Suppressor macrophage treated with lipopolysaccharide for 1 hour (primary cell): ENCODE measurements at regions not wholly inside any gene's neighbourhood (a gene's known extent, or its start where the extent isn't known, plus 50 kb on each side); places are given as distances from the start of the nearest gene placed in this dataset.
"Not testable (repeated sequence)": the region's sequence is repeated elsewhere in the genome, so short reads cannot be mapped to it uniquely, and the experiment has no call there.

ENCODE experiments used
- DNase-seq, 3 donors: peaks; one replicate each; pipeline ENCODE4 v3.0.0-alpha.2; 2020 to 2022

DNA sequence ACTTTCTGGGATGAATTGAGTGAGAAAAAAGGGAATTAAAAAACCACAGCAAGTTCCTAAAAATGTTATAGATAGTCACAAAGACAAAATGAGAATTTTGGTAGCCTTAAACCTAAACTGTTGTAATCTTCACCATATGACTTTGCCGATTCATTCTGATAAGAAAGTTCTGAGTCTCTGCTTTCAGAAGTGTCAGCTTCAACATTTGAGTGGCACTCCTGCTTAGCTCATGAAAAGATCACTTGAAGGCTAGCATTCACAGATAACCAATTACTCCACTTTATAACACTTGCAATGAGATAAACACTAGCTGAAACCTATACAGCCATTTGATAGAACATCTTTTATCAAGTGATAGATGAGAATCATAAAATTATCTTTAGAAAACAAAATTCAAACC lies 288.1 kb upstream of the POU1F1 start:
- DNase-seq = no peak

DNA sequence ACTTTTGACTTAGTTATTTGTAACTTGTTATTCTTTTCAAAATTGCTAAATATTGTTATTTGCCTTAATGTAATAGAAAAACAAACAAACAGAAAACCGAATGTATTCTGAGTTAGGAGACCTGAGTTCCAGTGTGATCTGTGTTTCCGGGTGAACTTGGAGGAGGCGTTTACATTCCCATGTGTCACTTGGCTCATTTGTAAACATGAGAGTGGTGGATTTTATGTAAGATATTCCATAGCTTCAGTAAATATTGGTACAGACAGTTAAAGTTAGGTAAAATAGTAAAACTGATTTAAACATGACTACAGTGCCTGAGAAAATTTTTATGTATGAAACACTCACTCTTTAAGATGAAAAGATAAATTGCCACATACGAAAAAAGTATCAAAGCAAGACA lies 287.3 kb upstream of the POU1F1 start:
- no peak for DNase-seq

DNA sequence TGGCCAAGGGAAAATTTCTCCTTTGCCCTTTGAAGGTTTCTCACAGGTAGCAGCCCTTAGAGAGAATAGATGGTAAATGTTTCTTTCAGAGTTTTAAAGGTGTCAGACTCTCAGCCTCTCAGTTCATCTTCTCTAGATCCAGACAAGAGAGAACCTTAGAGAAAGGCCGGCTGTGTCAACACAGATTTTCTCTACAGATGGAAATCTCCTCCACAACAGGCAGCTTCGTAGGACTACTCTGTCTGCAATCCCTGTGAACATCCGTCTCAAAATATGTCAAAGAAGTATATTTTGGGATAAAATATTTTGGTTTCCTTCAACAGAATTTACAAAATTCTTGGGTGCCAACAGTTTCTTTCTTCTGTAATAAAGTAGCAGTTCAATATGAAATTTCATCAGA lies 282.1 kb upstream of the POU1F1 start:
- no peak for DNase-seq

DNA sequence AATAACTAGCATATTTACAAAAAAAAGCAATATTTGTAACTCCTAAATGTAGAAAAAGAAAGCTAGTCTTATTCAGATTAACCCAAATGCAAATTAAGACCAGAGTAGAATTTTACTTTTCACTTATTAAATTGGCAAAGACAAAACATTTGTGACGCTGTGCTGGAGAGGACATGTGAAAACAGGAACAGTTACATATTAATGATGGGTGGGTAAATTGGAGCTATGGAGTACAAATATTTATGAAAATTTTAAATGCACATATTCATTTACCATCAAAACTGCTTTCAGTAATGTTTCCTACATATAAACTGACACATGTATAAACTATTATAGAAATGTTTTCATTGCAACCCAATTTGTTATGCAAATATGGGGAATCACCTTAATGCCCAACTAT lies 278.9 kb upstream of the POU1F1 start:
- DNase-seq = no peak

DNA sequence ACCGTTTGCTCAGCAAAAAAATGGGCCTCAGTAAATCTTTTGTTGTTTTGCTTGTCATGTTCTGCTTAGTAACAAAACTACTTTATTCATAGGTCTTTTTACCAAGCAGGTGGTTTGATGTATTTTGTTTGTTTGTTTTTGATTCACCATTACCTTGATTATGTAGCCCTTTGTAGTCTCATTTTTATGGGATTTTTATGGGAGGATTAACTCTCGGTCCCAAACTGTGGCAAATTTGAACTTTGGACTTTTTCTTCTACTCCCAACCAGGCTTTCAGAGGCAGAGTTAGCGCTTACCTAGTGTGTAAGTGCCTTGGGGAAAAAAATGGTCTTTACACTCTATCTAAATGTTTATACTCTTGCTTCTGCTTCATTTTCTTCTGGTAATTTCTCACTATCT lies 276.7 kb upstream of the POU1F1 start:
- DNase-seq = no peak

DNA sequence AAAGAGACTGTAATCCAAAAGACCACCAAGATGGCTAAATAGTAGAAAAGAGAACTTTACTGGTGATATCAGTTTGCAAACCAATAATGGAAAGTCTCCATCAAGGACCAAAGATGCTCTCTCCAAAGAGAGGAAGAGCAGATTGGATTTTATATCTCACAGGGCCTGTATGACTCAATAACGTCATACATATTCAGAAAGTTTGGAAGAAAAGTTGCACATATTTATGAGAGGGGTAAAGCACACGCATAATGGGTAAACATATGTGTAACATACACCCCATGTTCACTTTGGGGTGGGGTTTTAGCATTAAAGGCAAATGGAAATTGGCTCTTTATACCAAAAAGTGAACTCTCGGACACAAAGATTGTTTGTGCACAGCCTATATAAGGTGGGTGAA lies 274.5 kb upstream of the POU1F1 start:
- no peak for DNase-seq

DNA sequence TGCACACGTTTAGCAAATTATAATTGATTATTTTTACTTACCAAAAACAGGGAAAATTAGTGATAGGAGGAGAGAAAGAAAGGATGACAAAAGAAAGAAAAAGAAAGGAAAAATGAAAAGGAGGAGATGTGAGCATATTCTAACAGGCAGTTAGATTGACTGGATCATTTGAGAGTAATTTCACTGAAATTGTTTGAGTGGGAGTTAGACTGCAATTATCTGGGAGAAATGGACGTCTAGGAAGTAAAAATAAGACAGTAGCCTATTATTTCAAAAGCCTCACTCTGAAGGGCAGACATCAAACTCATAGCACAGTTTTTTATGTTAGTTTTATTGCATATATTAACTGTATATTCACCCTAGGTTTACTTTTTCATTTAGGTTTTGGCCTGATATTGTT lies 272.8 kb upstream of the POU1F1 start:
- no peak for DNase-seq

DNA sequence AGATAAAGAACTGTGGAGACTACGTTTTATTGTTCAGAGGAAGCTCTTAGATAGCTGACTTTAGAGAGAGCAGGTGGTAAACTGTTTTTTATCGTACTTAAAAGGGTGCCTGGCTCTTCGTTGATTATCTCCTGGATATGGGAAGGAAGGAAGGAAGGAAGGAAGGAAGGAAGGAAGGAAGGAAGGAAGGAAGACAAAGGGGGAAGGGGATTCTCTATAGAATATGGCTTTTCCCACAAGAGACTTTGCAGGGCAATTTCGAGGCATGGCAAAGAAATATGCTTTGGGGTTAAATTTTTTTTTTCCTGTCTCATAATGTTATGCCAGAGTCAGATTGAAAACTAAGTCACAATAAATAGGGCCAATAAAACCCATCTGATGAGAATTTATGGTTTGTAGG lies 271.9 kb upstream of the POU1F1 start:
- no peak for DNase-seq

DNA sequence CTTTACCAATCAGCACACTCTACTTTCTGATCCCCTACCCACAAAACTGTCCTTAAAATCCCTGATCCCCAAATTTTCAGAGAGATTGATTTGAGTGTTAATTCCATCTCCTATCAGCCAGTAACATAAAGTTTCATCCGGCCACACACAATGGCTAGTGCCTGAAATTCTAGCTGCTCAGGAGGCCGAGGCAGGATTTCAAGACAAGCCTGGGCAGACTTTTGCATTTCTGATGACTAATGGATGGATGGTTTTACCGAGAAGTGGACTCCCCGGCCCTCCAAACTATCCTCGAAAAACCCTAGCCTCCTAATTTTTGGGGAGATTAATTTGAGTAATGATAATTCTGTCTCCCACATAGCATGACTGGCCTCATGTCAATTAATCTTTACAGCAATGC lies 269.8 kb upstream of the POU1F1 start:
- DNase-seq = no peak

DNA sequence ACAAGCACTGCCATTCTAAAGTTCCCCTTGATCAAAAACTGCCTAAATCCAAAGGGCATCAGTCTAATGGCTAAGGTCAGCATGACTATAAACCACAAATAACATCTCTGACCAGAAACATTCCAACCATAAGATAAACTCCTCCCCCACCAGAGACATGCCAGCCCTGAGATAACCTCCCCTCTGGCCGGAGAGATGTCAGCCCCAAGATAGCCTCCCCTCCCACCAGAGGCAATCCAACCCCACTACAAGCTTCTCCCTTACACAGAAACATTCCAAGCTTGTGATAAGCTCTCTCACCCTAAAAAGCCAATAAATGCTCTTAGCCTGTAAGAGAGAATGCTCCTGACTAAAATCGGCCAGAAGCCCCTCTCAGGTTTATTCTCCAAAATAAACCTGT lies 267.0 kb upstream of the POU1F1 start:
- DNase-seq = not testable (repeated sequence)

DNA sequence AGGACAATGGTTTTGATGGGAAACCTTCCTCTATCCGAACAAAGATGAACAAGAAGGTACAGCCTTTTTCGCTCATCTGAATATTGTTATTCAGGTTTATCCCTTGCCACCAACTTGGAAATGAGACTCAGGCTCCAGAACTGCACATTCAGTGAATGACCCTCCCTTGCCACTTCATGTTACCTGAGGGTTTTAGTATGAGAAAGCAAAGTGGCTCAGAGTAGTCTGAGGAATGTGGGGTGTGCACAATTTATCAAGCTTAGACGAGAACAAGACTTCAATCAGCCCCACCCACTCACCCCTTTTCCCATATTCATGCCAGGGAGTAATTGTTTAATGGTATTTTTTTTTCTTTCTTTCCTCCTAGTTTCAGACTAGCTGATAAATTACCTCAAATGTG lies 265.3 kb upstream of the POU1F1 start:
- DNase-seq = no peak

DNA sequence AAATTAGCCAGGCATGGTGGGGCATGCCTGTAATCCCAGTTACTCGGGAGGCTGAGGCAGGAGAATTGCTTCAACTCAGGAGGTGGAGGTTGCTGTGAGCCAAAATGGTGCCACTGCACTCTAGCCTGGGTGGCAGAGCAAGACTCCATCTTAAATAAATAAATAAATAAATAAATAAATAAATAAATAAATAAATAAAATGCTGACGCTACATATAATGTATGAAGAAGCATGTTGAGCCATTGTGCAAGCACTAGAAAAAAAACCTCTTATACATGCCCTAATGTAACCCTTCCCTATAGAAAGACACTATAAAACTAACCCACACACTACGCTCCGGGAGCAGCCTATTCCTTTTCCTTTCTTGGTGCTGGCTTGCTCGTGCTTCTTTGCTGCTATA lies 262.3 kb upstream of the POU1F1 start:
- not testable (repeated sequence) for DNase-seq

DNA sequence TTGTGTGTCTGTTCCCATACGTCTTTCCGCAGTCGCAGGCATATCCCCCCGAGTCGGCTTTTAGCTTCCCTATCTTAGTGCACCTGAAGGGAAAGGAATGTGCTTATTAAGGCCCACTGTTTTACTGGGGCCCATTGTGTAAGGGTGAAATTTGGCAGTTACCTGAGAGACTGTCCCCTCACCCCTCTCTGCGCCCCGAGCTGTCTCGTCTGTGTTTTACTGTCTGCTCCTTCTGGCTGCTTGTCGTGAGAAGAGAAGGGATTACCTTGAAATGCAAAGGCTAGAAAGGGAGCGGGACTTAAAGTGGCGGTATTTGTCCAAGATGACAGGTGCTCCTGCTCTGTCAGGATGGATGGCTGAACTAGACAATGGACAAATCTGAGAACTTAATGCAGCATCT lies 233.0 kb upstream of the POU1F1 start:
- DNase-seq = no peak

DNA sequence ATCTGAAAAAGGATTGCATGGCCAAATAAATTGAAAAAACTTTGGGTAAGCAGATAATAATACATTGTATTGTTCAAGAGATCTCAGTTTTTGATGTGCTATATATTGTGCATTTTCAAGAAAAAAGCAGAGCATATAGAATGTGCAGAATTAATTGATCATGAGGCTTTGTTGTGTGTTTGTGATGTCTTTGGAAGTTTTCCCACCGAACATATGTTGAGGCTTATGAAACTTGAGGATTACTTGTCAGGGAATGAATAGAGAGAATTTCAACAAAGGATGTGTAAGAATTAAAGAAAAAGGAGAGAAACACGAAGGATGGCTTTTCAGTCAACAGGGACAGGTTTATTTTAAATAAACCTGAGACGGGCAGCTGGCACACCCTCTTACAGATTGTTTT lies 232.5 kb upstream of the POU1F1 start:
- no peak for DNase-seq

DNA sequence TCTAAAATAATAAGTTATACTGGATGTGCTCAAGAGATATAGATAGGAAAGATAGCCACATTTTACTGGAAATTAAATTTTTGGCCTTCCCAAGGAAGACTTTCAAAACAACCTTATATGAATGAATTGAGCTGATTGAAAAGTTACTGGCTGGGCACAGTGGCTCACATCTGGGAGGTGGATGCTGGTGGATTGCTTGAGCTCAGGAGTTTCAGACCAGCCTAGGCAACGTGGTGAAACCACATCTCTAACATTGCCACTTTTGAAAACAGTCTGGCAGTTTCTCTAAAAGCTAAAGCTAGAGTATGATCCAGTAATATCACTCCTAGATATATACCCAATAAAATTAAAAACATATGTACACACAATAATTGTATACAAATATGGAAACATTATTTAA lies 231.4 kb upstream of the POU1F1 start:
- no peak for DNase-seq

DNA sequence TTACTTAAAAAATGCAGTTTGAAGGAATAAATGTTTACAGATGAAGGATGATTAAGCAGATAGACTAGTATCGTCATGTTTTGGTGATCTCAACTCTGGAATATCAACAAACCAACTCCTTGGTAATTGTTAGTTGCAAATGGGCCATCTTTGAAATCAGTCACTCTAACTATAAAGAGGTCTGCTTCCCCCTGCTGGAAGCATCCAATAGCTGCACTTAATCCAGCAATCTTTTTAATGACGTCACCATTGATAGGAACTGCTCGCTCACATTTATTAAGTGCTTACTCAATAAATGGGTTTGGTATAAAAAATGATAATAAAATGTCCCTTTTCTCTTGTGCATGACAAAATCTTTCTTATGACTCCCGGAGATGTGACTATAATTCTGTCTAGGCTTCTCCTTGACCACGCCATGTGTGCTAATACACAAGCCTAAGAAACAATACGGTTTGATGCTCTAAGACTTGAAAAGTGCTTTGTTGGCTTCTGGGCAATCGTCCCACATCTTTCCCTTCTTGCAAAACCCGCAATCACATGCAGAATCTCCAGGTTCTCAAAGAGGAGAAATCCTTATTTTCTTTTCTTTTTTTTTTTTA lies 227.6 kb upstream of the POU1F1 start:
- peak; percentile 61 to 72 (median 70) for DNase-seq

DNA sequence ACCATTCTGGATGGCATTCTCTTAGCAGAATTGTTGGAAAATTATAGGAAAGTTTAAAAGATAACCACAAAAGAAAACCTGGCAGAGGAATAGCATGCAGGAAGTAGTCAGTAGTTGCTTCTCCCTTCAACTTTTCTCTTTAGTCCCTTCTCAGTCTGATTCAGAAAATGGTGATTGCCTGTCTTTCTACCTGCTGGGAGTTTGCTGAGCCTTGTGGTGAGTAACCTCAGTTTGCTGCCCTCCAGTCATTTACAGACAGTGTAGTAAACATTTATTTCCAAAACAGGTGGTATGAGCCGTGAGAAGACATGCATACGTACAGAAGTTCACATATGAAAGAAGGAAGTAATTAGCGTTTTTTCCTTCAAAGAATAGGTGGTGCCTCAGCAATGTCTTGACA lies 224.7 kb upstream of the POU1F1 start:
- no peak for DNase-seq

DNA sequence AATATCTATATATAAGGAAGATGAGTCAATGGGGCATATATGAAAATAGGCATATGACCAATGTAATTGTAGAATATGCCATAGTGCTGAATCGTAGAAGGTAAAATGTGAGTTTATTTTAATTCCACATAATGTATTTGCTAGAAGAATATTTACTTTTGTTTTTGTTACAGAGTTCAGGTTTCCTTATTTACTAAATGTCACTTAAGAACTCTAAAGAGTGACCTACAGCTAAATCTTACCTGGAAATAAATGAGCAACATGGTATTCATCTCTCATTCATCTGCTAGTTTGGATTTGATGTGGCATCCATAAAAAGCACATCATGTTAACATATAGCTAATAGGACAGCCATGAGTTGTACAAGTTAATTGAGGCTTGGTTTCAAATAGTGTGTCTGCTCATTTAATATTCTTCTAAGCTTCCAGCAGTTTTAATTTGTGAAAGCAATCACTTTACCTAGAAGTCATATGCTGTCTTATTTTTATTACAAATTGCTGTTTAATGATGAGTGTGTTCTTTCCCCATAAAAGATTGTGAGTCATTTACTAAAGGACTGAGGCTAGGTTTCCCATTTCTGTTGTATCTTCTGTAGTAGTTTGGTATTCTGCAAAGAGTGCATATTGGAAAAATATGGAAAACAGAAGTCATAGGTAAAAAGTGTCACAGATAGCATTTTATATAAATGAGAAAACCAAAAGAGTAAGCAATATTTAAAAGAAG lies 222.1 kb upstream of the POU1F1 start:
- DNase-seq = no peak

DNA sequence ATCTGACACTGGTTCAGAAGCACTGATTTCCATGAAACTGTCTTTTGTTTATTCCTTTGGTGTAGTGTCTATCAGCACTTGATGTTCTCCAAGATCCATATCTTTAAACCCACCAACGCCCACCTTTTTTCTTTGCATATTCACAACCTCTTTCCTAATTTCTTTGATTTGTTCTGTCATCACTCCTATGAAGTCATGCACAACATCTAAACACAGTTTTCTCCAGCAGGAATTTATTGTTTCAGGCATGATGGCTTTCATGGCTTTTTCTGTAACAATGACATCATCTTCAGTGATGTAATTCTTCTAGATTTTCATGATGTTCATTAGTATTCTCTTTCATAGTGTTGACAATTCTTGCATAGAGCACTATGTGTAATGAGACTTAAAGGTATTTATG lies 219.6 kb upstream of the POU1F1 start:
- DNase-seq = no peak

DNA sequence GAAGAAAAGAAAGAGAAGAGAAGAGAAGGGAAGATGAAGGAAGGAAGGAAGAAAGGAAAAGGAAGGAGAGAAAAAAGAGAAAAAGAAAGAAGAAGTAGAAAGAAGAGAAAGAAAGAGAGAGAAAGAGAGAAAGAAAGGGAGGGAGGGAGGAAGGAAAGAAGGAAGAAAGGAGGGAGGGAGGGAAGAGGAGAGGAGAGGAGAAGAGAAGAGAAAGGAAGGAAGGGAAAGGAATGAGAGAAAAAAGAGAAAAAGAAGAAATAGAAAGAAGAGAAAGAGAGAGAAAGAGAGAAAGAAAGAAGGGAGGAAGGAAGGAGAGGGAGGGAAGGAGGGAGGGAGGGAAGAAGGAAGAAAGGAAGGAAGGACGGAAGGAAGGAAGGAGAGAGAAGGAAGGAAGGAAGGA lies 217.9 kb upstream of the POU1F1 start:
- DNase-seq = no peak

DNA sequence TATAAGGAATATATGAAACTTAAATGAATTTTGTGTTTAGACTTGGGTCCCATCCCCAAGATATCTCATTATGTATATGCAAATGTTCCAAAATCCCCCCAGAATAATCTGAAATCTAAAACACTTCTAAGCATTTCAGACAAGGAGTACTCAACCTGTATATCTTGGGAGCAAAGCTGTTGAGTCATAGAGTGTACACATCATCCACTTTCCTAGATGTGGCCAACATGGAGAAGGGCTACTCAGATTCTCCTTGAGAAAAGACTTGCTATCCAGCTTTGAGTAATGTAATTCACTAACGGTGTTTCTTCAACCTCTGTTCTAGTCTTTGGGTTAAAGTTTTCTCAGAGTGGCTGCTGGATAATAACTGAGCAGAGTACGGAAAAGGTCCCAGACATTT lies 215.5 kb upstream of the POU1F1 start:
- no peak for DNase-seq

DNA sequence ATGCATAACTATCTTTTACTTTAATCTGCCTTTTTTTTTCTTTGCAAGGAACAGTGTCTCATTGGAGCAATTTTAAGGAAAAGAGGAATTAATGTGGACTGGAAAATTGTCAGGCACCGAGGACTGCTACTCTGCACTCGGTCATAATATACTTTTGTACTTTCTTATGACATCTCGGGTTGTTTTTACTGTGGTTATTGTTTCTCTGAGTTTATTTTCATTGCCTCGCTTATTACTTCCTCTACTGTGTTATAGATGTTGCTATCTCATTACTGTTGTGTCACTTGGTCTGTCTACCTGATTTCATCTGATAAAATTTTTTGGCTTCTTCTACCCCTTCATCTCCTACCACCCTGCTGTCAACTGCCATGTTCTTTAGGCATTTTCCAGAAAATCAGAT lies 213.5 kb upstream of the POU1F1 start:
- DNase-seq = no peak

DNA sequence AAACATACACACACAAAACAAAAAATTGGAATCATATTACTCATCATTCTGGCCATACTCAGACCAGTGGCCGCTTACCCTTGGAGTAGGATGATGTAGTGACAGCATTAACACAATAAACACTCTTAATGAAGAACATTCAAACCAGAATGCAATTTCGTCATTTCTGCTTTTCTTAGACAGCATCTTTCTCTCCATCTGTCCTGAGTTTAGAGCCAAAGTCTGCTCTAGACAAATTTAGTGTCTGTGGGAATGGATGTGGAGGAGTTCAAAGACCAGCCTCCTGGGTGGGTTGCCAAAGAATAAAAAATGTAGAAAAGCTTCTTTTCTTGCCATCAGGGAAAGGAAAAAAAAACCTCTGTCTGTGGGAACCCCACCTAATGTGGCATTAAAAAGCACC lies 212.4 kb upstream of the POU1F1 start:
- no peak for DNase-seq

DNA sequence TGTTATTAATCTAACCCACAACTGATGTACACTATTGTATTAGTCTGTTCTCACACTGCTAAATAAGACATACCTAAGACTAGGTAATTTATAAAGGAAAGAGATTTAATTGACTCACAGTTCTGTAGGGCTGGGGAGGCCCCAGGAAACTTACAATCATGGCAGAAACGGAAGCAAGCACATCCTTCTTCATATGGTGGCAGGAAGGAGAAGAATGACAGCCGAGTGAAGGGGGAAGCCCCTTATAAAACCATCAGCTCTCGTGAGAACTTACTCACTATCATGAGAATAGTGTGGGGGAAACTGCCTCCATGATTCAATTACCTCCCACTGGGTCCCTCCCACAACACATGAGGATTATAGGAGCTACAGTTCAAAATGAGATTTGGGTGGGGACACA lies 210.3 kb upstream of the POU1F1 start:
- DNase-seq = peak in 1 of 3 donors; percentile 0

DNA sequence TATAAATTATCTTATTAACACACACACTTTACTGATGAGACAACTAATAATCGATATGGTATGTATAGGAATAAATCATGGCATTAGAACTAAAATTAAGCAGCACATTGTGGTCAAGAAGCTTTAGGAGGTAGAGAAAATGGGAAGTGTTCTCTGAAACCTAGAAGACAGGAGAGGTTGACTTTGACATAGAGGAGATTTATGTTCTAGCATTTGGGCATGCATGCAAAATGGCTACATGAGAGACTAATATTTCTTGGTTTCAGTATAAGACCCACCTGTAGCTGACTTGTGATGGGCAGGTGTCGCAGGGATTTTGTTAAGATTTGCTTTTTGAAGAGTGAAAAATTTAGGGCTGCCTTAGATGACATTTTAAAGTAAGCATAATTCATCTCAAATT lies 209.7 kb upstream of the POU1F1 start:
- DNase-seq = no peak
